22Rv1 (cell line): ENCODE measurements at regions not wholly inside any gene's neighbourhood (a gene's known extent, or its start where the extent isn't known, plus 50 kb on each side); places are given as distances from the start of the nearest gene placed in this dataset.
"Not testable (repeated sequence)": the region's sequence is repeated elsewhere in the genome, so short reads cannot be mapped to it uniquely, and the experiment has no call there.

Experiments used
- ZFX ChIP-seq: fragments of 450-650 bp; IDR thresholded peaks from 2 replicates; pipeline ENCODE4 v1.6.1; 2017; ENCODE audit warnings: antibody characterized with exemption, borderline replicate concordance
- TF ChIP-seq, protein P1 (sequence below): fragments of 450-650 bp; IDR thresholded peaks from 2 replicates; pipeline ENCODE4 v1.5.1; 2017; ENCODE audit warnings: mild to moderate bottlenecking

DNA sequence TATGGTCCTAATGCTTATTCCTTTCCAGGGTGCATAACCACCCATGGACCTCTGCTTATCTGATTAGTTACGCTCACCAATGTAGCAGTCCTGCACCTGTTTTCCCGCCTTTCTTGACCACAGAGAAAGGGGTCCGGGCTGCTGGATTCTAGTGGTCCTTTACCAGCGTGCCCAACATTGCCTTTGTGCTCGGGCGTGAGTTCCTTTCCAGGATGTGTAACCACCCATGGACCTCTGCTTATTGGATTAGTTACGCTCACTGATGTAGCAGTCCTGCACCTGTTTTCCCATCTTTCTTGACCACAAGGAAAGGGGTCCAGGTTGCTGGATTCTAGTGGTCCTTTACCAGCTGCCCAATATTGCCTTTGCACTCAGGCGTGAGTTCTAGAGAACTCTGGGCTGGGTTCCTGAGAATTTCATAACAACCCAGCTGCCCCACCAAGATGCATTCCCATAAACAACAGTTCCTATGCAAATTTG, 267.6 kb upstream of the PODXL start:
- TF ChIP-seq, protein P1, sequence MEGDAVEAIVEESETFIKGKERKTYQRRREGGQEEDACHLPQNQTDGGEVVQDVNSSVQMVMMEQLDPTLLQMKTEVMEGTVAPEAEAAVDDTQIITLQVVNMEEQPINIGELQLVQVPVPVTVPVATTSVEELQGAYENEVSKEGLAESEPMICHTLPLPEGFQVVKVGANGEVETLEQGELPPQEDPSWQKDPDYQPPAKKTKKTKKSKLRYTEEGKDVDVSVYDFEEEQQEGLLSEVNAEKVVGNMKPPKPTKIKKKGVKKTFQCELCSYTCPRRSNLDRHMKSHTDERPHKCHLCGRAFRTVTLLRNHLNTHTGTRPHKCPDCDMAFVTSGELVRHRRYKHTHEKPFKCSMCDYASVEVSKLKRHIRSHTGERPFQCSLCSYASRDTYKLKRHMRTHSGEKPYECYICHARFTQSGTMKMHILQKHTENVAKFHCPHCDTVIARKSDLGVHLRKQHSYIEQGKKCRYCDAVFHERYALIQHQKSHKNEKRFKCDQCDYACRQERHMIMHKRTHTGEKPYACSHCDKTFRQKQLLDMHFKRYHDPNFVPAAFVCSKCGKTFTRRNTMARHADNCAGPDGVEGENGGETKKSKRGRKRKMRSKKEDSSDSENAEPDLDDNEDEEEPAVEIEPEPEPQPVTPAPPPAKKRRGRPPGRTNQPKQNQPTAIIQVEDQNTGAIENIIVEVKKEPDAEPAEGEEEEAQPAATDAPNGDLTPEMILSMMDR: not testable (repeated sequence)
- not testable (repeated sequence) for TF ChIP-seq ZFX
